HG02763 (cell line): ENCODE measurements at regions not wholly inside any gene's neighbourhood (a gene's known extent, or its start where the extent isn't known, plus 50 kb on each side); places are given as distances from the start of the nearest gene placed in this dataset.

Experiments used
- ATAC-seq: cut with Tn5 transposase; IDR thresholded peaks from one replicate; pipeline ENCODE4 v1.9.1; 2021; ENCODE audit warnings: mild to moderate bottlenecking, moderate library complexity; ENCODE audit not compliant: unreplicated experiment

- ATAC-seq = no peak
Measured at GRCh38 chr7:116445447-116446211, 53.9 kb upstream of the CAV2 start.

- ATAC-seq = no peak
Measured at GRCh38 chr7:116446212-116446855, 53.2 kb upstream of the CAV2 start.

DNA sequence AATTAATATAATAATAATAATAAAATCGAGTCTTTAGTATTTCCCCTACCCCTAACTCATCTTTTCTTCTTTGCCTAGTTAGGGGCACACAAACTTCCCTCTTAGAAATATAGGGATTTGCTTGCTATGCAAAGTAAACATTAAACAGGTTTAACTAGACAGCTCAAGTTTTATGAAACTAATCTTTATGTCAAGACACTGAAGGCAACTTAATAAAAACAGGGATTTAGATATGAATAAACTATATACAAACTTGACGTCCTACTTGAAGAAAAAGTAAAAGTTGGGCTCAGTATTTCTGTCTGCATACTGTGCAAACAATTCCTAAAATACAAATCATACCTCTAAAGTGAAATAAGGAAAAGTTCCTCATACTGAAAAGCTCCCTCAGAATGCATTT is 52.1 kb upstream of the CAV2 start:
- ATAC-seq = no peak

GRCh38 chr7:116447966-116448839 is 51.3 kb upstream of the CAV2 start:
- ATAC-seq = no peak

- ATAC-seq = no peak
Measured at GRCh38 chr7:116449441-116449840, 50.1 kb upstream of the CAV2 start.
